ENCODE measurements at regions not wholly inside any gene's neighbourhood (a gene's known extent, or its start where the extent isn't known, plus 50 kb on each side); places are given as distances from the start of the nearest gene placed in this dataset.

GRCh38 chr3:163468531-163469335 lies 1609.6 kb downstream of the SI start:
- ChIA-PET POLR2A (no interaction called here), CTCF (no interaction called here)
- dilution Hi-C loops (cut with MboI; ENCODE audit: extremely low pct_ligation_motif_present, low sequenced_read_pairs) (no loop called here), intact Hi-C loops (cut with micrococcal nuclease) (no loop called here)
- H4K20me1 ChIP-seq (replicated peaks; ENCODE audit: control insufficient read depth, extremely low read depth, insufficient read depth, low read length) = no peaks in the 10 kb centered on the region
- H3K4me1 ChIP-seq (ENCODE audit: control insufficient read depth, extremely low read depth, insufficient read depth, low read length) = no peaks in the 10 kb centered on the region
- no peaks in the 10 kb centered on the region for H3K79me2 ChIP-seq (ENCODE audit: control insufficient read depth, insufficient read depth, low read length)
- H3K9ac ChIP-seq (replicated peaks; ENCODE audit: extremely low read depth, insufficient read depth, low read length) = no peak overlapping the region
- no peak overlapping the region for H3K4me2 ChIP-seq (ENCODE audit: insufficient read depth, low read length)
- H3K9me3 ChIP-seq (replicated peaks; ENCODE audit: control insufficient read depth, insufficient read depth, low read length) = no peaks in the 10 kb centered on the region
- no peaks in the 10 kb centered on the region for H3K27me3 ChIP-seq (ENCODE audit: control insufficient read depth in 2 of 2, insufficient read depth in 2 of 2, low read length in 2 of 2)
- H3K36me3 ChIP-seq (ENCODE audit: control insufficient read depth in 2 of 2, extremely low read depth in 1 of 2, insufficient read depth in 2 of 2, low read length in 2 of 2) = no peaks in the 10 kb centered on the region
- FAIRE-seq = no peak
- H3K27ac ChIP-seq (ENCODE audit: insufficient read depth, low read depth, low read length) = no peak overlapping the region
- no peak for DNase-seq (ENCODE audit: low read depth, low spot score)
- no peak overlapping the region for H2AFZ ChIP-seq (ENCODE audit: low read depth, low read length)
- no TSS peak for BruUV-seq (replicated peaks)
- H3K9me1 ChIP-seq (replicated peaks; ENCODE audit: control insufficient read depth, extremely low read depth, insufficient read depth, low read length) = no peaks in the 10 kb centered on the region
- TF ChIP-seq GATA2 (IDR thresholded peaks at IDR 0.05; ENCODE audit: insufficient read depth, insufficient read length, low read depth, low read length) (no peak), POLR2AphosphoS5 (IDR thresholded peaks at IDR 0.05; ENCODE audit: insufficient read depth, low read depth, low read length) (no peak), POLR2A (IDR thresholded peaks at IDR 0.05; ENCODE audit: low read depth, low read length) (no peak), MYC (IDR thresholded peaks at IDR 0.05; ENCODE audit: low read depth, low read length) (no peak), CTCF (IDR thresholded peaks at IDR 0.05; ENCODE audit: extremely low read depth in 1 of 2, insufficient read depth in 1 of 2, low read depth in 1 of 2, low read length in 2 of 2) (no peak), JUN (IDR thresholded peaks at IDR 0.05; ENCODE audit: borderline replicate concordance, insufficient read depth, insufficient read length, low read depth) (no peak), EZH2 (IDR thresholded peaks at IDR 0.05; ENCODE audit: borderline replicate concordance, low read depth, low read length, severe bottlenecking) (no peak), FOS (IDR thresholded peaks at IDR 0.05; ENCODE audit: borderline replicate concordance, insufficient read depth, low read length) (no peak), MAX (IDR thresholded peaks at IDR 0.05; ENCODE audit: insufficient read depth, insufficient read length) (no peak)
- H3K4me3 ChIP-seq (replicated peaks in 1 of 3; ENCODE audit: insufficient read depth in 1 of 3, low read depth in 1 of 3, low read length in 3 of 3) = no peak overlapping the region

Measured in endothelial cell of umbilical vein (primary cell).